T-cell (primary cell): ENCODE measurements at regions not wholly inside any gene's neighbourhood (a gene's known extent, or its start where the extent isn't known, plus 50 kb on each side); places are given as distances from the start of the nearest gene placed in this dataset.

Source experiments
- ATAC-seq, 4 experiments: fragments of 200-7000 bp in 3 of 4; fragments of 150-1000 bp in 1 of 4; cut with Tn5 transposase; replicated peaks in 1 of 4; 1 replicate in 3 of 4; 2 replicates in 1 of 4; pipeline ENCODE4 v1.10.0; 2021; ENCODE audit warnings: moderate library complexity in 3 of 4, mild to moderate bottlenecking in 2 of 4, moderate number of reproducible peaks in 1 of 4
- CTCF ChIA-PET, 2 donors: fragments of 300-600 bp; sonication (Branson Sonifier 250); formaldehyde crosslinking; loops; one replicate each; lab custom pipeline; 2022; ENCODE audit warnings: antibody characterized with exemption in 2 of 2; lab: Charles Lee
- POLR2A ChIA-PET, 2 donors: fragments of 300-600 bp; sonication (Branson Sonifier 250); formaldehyde crosslinking; loops; one replicate each; lab custom pipeline; 2022; ENCODE audit warnings: antibody characterized with exemption in 2 of 2; lab: Charles Lee
- DNase-seq, 35 experiments: peaks; one replicate each; pipeline versions ENCODE4 v3.0.0 to v3.0.0-alpha.2; 2013 to 2023
- H3K27ac ChIP-seq: one replicate; pipeline ENCODE4 v1.5.1; 2013; ENCODE audit warnings: low read length
- H3K27me3 ChIP-seq, 2 experiments: replicated peaks in 1 of 2; 1 replicate in 1 of 2; 2 replicates in 1 of 2; pipeline versions ENCODE4 v1.6.1 to v1.7.0; 2013; ENCODE audit warnings: low read length in 1 of 2, mixed read lengths in 1 of 2; ENCODE audit not compliant: control insufficient read depth in 2 of 2, insufficient read depth in 2 of 2; ENCODE audit errors: extremely low read depth in 1 of 2
- H3K36me3 ChIP-seq, 2 donors: 1 replicate in 1 of 2; 2 replicates in 1 of 2; pipeline versions ENCODE4 v1.6.1 to v1.7.0; 2013; ENCODE audit warnings: low read length in 1 of 2; ENCODE audit not compliant: control insufficient read depth in 2 of 2, insufficient read depth in 1 of 2; ENCODE audit errors: extremely low read depth in 1 of 2
- H3K4me1 ChIP-seq, 2 experiments: 1 replicate in 1 of 2; 2 replicates in 1 of 2; pipeline versions ENCODE4 v1.6.1 to v1.7.0; 2013; ENCODE audit warnings: low read length in 2 of 2, mixed read lengths in 1 of 2; ENCODE audit not compliant: insufficient read depth in 2 of 2, control insufficient read depth in 1 of 2; ENCODE audit errors: extremely low read depth in 1 of 2
- H3K4me3 ChIP-seq, 2 donors: 1 replicate in 1 of 2; 2 replicates in 1 of 2; pipeline versions ENCODE4 v1.5.1 to v1.7.0; 2013; ENCODE audit warnings: mild to moderate bottlenecking in 2 of 2, low read length in 1 of 2, moderate library complexity in 1 of 2; ENCODE audit not compliant: control insufficient read depth in 1 of 2; ENCODE audit errors: extremely low read depth in 1 of 2
- H3K9me3 ChIP-seq: 2 replicates; pipeline ENCODE4 v1.7.0; 2013
- H3K27ac Mint-ChIP-seq, 2 donors: one replicate each; pipeline ENCODE4 v1.8.0; 2020 to 2021; ENCODE audit warnings: mild to moderate bottlenecking in 2 of 2, mixed read lengths in 2 of 2
- H3K27me3 Mint-ChIP-seq, 2 donors: one replicate each; pipeline ENCODE4 v1.8.0; 2021 to 2022; ENCODE audit warnings: mixed read lengths in 2 of 2
- H3K36me3 Mint-ChIP-seq: one replicate; pipeline ENCODE4 v1.8.0; 2021; ENCODE audit warnings: mixed read lengths
- H3K4me1 Mint-ChIP-seq, 3 donors: one replicate each; pipeline ENCODE4 v1.8.0; 2020 to 2022; ENCODE audit warnings: mixed read lengths in 3 of 3, mild to moderate bottlenecking in 1 of 3
- H3K4me3 Mint-ChIP-seq, 3 donors: one replicate each; pipeline ENCODE4 v1.8.0; 2020 to 2022; ENCODE audit warnings: mild to moderate bottlenecking in 3 of 3, mixed read lengths in 3 of 3, moderate library complexity in 3 of 3
- H3K9me3 Mint-ChIP-seq, 3 donors: one replicate each; pipeline ENCODE4 v1.8.0; 2020 to 2022; ENCODE audit warnings: mixed read lengths in 3 of 3
- WGBS: methylation state at CpG from one replicate; pipeline ENCODE4 v1.1.5; 2013; ENCODE audit warnings: missing lambda C conversion rate; ENCODE audit not compliant: insufficient coverage; 5-methylcytosine and 5-hydroxymethylcytosine counted together

GRCh38 chr13:107977071-107977574 is 238.2 kb downstream of the LIG4 start:
- no CpG with 5 or more reads among the region's 4 CpGs for WGBS
- H3K27me3 Mint-ChIP-seq: no peaks in the 10 kb centered on the region

DNA sequence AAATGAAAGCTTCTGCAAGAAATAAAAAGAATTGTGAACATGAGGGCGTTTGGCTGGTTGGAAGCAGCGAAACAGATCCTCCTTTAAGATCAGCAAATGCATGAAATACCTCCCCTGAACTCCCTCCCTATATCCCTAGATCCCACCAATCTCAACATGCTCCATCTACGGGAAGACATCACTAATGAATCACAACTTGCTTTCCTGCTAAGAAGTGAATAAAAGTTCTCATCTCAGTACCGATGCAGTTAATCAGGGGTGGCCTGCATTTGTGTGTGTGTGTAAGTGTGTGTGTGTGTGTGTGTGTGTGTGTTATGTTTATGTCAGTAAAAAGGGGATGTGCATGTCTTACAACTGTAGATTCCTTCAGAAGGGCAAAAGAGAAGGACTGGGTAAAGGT is 238.7 kb downstream of the LIG4 start:
- Mint-ChIP-seq H3K4me1 (no peaks in the 10 kb centered on the region), H3K9me3 (peaks cover 0 to 3% (median 0%) of the 10 kb centered on the region in 3 donors), H3K4me3 (no peak overlapping the region), H3K27ac (no peak overlapping the region), H3K27me3 (no peaks in the 10 kb centered on the region), H3K36me3 (no peaks in the 10 kb centered on the region)
- DNase-seq (no peak), ATAC-seq (no peak)
- H3K4me3 ChIP-seq: no peak overlapping the region
- ChIA-PET POLR2A (no interaction called here), CTCF (no interaction called here)
- no peaks in the 10 kb centered on the region for H3K9me3 ChIP-seq
- no peaks in the 10 kb centered on the region for H3K36me3 ChIP-seq
- no peaks in the 10 kb centered on the region for H3K27me3 ChIP-seq
- WGBS: 92% methylated on average over 2 of the region's 4 CpGs
- H3K4me1 ChIP-seq: no peaks in the 10 kb centered on the region
- no peak overlapping the region for H3K27ac ChIP-seq

More at GRCh38 chr13:107977071-107977574, 238.2 kb downstream of the LIG4 start:
- H3K4me3 Mint-ChIP-seq: no peak overlapping the region
- DNase-seq: no peak
- Histone ChIP-seq H3K36me3 (no peaks in the 10 kb centered on the region), H3K27ac (no peak overlapping the region), H3K4me1 (no peaks in the 10 kb centered on the region), H3K9me3 (no peaks in the 10 kb centered on the region), H3K4me3 (no peak overlapping the region), H3K27me3 (no peaks in the 10 kb centered on the region)
- ChIA-PET POLR2A (interaction anchor here in 1 of 2 donors (0.5 kb wide), 1 partner anchor 18 kb away, joined by 3 read pairs; no protein-coding TSS in a partner anchor), CTCF (no interaction called here)
- H3K27ac Mint-ChIP-seq: no peak overlapping the region
- no peaks in the 10 kb centered on the region for H3K4me1 Mint-ChIP-seq
- no peak for ATAC-seq
- H3K36me3 Mint-ChIP-seq: no peaks in the 10 kb centered on the region
- peaks cover 0 to 3% (median 0%) of the 10 kb centered on the region in 3 donors for H3K9me3 Mint-ChIP-seq

- Histone ChIP-seq H3K36me3 (no peaks in the 10 kb centered on the region), H3K4me3 (no peak overlapping the region), H3K4me1 (no peaks in the 10 kb centered on the region), H3K27me3 (no peaks in the 10 kb centered on the region), H3K9me3 (no peaks in the 10 kb centered on the region), H3K27ac (no peak overlapping the region)
- Mint-ChIP-seq H3K27me3 (no peaks in the 10 kb centered on the region), H3K4me3 (no peak overlapping the region), H3K4me1 (no peaks in the 10 kb centered on the region), H3K27ac (no peak overlapping the region), H3K9me3 (no peaks in the 10 kb centered on the region), H3K36me3 (no peaks in the 10 kb centered on the region)
- DNase-seq (no peak), ATAC-seq (no peak)
- CTCF ChIA-PET: interaction anchor here in 1 of 2 donors (0.6 kb wide), 1 partner anchor 45 kb away, joined by 3 read pairs; no protein-coding TSS in a partner anchor
- POLR2A ChIA-PET: no interaction called here
- no CpG with 5 or more reads among the region's 2 CpGs for WGBS
These were observed 240.9 kb downstream of the LIG4 start for GRCh38 chr13:107974409-107974808.

DNA sequence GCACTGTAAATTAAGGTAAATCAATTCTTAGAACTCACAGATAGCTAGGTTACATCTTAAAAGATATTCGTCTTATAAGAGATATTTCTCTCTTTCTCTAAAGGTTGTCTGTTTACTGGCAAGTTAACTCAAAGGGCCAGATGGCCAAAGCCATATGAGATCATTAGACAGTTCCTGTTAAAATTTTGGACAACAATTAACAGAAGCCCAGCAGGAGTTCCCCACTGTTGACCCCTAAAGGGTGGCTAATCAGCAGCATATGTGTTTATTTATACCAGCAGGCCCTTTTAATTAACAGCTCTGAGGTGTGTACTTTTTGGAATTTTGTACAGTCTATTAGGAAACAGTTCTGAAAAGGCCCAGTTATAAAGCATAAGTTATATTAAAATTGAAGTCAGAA is 245.8 kb downstream of the LIG4 start:
- Mint-ChIP-seq H3K4me3 (no peak overlapping the region), H3K4me1 (no peaks in the 10 kb centered on the region), H3K27ac (no peak overlapping the region), H3K9me3 (peaks cover 0 to 8% (median 3%) of the 10 kb centered on the region in 3 donors), H3K36me3 (no peaks in the 10 kb centered on the region), H3K27me3 (no peaks in the 10 kb centered on the region)
- H3K4me3 ChIP-seq: no peak overlapping the region
- H3K27ac ChIP-seq: no peak overlapping the region
- no CpG with 5 or more reads among the region's 1 CpG for WGBS
- ATAC-seq: no peak
- DNase-seq: no peak
- H3K9me3 ChIP-seq: no peaks in the 10 kb centered on the region
- H3K4me1 ChIP-seq: no peaks in the 10 kb centered on the region
- no peaks in the 10 kb centered on the region for H3K36me3 ChIP-seq
- no peaks in the 10 kb centered on the region for H3K27me3 ChIP-seq
- ChIA-PET POLR2A (no interaction called here), CTCF (no interaction called here)

DNA sequence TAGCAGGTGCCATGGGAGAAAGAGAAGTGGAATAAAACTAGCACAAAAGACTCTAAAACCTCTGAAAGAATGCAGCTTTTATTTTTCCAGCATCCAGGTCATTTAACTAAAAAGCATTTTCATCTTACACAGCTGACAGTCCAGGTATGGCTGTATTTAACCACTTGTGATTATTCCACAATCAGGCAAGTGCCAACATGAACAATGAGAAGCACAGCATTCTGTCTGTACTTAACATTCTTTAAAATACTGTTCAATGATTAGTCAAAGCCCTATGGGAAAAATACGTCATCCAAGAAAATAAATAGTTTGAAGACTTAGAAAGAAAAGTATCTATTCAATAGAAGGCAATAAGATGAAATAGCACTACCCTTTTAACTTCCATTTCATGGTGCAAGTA is 246.9 kb downstream of the LIG4 start:
- CTCF ChIA-PET: no interaction called here
- H3K4me3 Mint-ChIP-seq: no peak overlapping the region

DNA sequence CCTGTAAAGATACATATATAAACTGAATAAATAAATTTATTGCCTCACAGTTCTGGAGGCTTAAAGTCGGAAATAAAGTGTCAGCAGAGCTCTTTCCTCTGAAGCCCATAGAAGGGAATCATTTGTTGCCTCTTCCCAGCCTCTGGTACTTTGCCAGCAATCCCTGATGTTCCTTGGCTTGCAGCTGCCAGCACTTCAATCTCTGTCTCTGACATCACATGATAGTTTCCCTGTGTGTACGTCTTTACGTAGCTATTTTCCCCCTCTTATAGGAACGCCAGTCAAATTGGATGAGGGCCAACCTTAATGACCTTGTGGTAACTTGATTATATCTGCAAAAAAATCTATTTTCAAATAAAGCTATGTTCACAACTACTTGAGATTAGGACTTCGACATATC is 250.9 kb downstream of the LIG4 start:
- Mint-ChIP-seq H3K27ac (no peak overlapping the region), H3K9me3 (peaks cover 0 to 8% (median 5%) of the 10 kb centered on the region in 3 donors), H3K4me1 (no peaks in the 10 kb centered on the region), H3K36me3 (no peaks in the 10 kb centered on the region), H3K27me3 (no peaks in the 10 kb centered on the region), H3K4me3 (no peak overlapping the region)
- Histone ChIP-seq H3K36me3 (no peaks in the 10 kb centered on the region), H3K9me3 (no peaks in the 10 kb centered on the region), H3K4me3 (no peak overlapping the region), H3K4me1 (no peaks in the 10 kb centered on the region), H3K27me3 (no peaks in the 10 kb centered on the region), H3K27ac (no peak overlapping the region)
- ATAC-seq (no peak), DNase-seq (no peak)
- 64% methylated on average over 1 of the region's 5 CpGs for WGBS
- POLR2A ChIA-PET: no interaction called here
- CTCF ChIA-PET: no interaction called here

More for the DNA sequence above, 246.9 kb downstream of the LIG4 start:
- H3K27ac ChIP-seq: no peak overlapping the region
- ATAC-seq (no peak), DNase-seq (no peak)
- H3K27me3 ChIP-seq: no peaks in the 10 kb centered on the region
- no peaks in the 10 kb centered on the region for H3K9me3 ChIP-seq
- Mint-ChIP-seq H3K4me1 (no peaks in the 10 kb centered on the region), H3K9me3 (peaks cover 0 to 8% (median 3%) of the 10 kb centered on the region in 3 donors), H3K27ac (no peak overlapping the region), H3K36me3 (no peaks in the 10 kb centered on the region), H3K27me3 (no peaks in the 10 kb centered on the region)
- H3K4me3 ChIP-seq: no peak overlapping the region
- POLR2A ChIA-PET: no interaction called here
- WGBS: no CpG with 5 or more reads among the region's 1 CpG
- H3K4me1 ChIP-seq: no peaks in the 10 kb centered on the region
- no peaks in the 10 kb centered on the region for H3K36me3 ChIP-seq
